ENCODE measurements at regions not wholly inside any gene's neighbourhood (a gene's known extent, or its start where the extent isn't known, plus 50 kb on each side); places are given as distances from the start of the nearest gene placed in this dataset.

- no peak overlapping the region for H3K27ac ChIP-seq (ENCODE audit: poor library complexity, severe bottlenecking)
- no peak overlapping the region for H3K4me3 ChIP-seq (ENCODE audit: severe bottlenecking)
- H3K27me3 ChIP-seq (ENCODE audit: insufficient read depth, poor library complexity, severe bottlenecking), result peaks cover 5% of the 10 kb centered on the region
- peaks cover 6% of the 10 kb centered on the region for H3K9me3 ChIP-seq (ENCODE audit: severe bottlenecking)
- no peak for DNase-seq (ENCODE audit: low spot score)
- no peaks in the 10 kb centered on the region for H3K36me3 ChIP-seq (ENCODE audit: low read depth)
- TF ChIP-seq CTCF (IDR thresholded peaks at IDR 0.05; ENCODE audit: poor library complexity, severe bottlenecking), result no peak
- ATAC-seq (ENCODE audit: low read depth), result no peak
- no peaks in the 10 kb centered on the region for H3K4me1 ChIP-seq (ENCODE audit: insufficient read depth, poor library complexity, severe bottlenecking)
Observed at GRCh38 chr18:11261486-11261885, 112.1 kb upstream of the PIEZO2 start.

- Histone ChIP-seq H3K4me1 (ENCODE audit: insufficient read depth, poor library complexity, severe bottlenecking) (no peaks in the 10 kb centered on the region), H3K9me3 (ENCODE audit: severe bottlenecking) (peaks cover 6% of the 10 kb centered on the region), H3K27me3 (ENCODE audit: insufficient read depth, poor library complexity, severe bottlenecking) (peaks cover 5% of the 10 kb centered on the region), H3K4me3 (ENCODE audit: severe bottlenecking) (no peak overlapping the region), H3K27ac (ENCODE audit: poor library complexity, severe bottlenecking) (no peak overlapping the region), H3K36me3 (ENCODE audit: low read depth) (no peaks in the 10 kb centered on the region)
- ATAC-seq (ENCODE audit: low read depth) (no peak), DNase-seq (ENCODE audit: low spot score) (no peak)
- no peak for TF ChIP-seq CTCF (IDR thresholded peaks at IDR 0.05; ENCODE audit: poor library complexity, severe bottlenecking)
Observed at GRCh38 chr18:11260961-11261461, 111.6 kb upstream of the PIEZO2 start.

- Histone ChIP-seq H3K36me3 (ENCODE audit: low read depth) (no peaks in the 10 kb centered on the region), H3K4me1 (ENCODE audit: insufficient read depth, poor library complexity, severe bottlenecking) (no peaks in the 10 kb centered on the region), H3K9me3 (ENCODE audit: severe bottlenecking) (peaks cover 6% of the 10 kb centered on the region), H3K4me3 (ENCODE audit: severe bottlenecking) (no peak overlapping the region), H3K27me3 (ENCODE audit: insufficient read depth, poor library complexity, severe bottlenecking) (peaks cover 2% of the 10 kb centered on the region), H3K27ac (ENCODE audit: poor library complexity, severe bottlenecking) (no peak overlapping the region)
- DNase-seq (ENCODE audit: low spot score) (no peak), ATAC-seq (ENCODE audit: low read depth) (no peak)
- no peak for TF ChIP-seq CTCF (IDR thresholded peaks at IDR 0.05; ENCODE audit: poor library complexity, severe bottlenecking)
Observed at GRCh38 chr18:11259469-11260150, 110.2 kb upstream of the PIEZO2 start.

GRCh38 chr18:11258039-11258610, 108.8 kb upstream of the PIEZO2 start:
- DNase-seq (ENCODE audit: low spot score) (no peak), ATAC-seq (ENCODE audit: low read depth) (no peak)
- Histone ChIP-seq H3K4me3 (ENCODE audit: severe bottlenecking) (no peak overlapping the region), H3K36me3 (ENCODE audit: low read depth) (no peaks in the 10 kb centered on the region), H3K9me3 (ENCODE audit: severe bottlenecking) (no peaks in the 10 kb centered on the region), H3K27me3 (ENCODE audit: insufficient read depth, poor library complexity, severe bottlenecking) (peaks cover 2% of the 10 kb centered on the region), H3K27ac (ENCODE audit: poor library complexity, severe bottlenecking) (no peak overlapping the region), H3K4me1 (ENCODE audit: insufficient read depth, poor library complexity, severe bottlenecking) (no peaks in the 10 kb centered on the region)
- no peak for TF ChIP-seq CTCF (IDR thresholded peaks at IDR 0.05; ENCODE audit: poor library complexity, severe bottlenecking)

- Histone ChIP-seq H3K4me3 (ENCODE audit: severe bottlenecking) (no peak overlapping the region), H3K9me3 (ENCODE audit: severe bottlenecking) (no peaks in the 10 kb centered on the region), H3K27me3 (ENCODE audit: insufficient read depth, poor library complexity, severe bottlenecking) (peaks cover 2% of the 10 kb centered on the region), H3K27ac (ENCODE audit: poor library complexity, severe bottlenecking) (no peak overlapping the region), H3K36me3 (ENCODE audit: low read depth) (no peaks in the 10 kb centered on the region), H3K4me1 (ENCODE audit: insufficient read depth, poor library complexity, severe bottlenecking) (no peaks in the 10 kb centered on the region)
- DNase-seq (ENCODE audit: low spot score) (no peak), ATAC-seq (ENCODE audit: low read depth) (no peak)
- TF ChIP-seq CTCF (IDR thresholded peaks at IDR 0.05; ENCODE audit: poor library complexity, severe bottlenecking), result no peak
Observed at GRCh38 chr18:11256251-11256650, 106.9 kb upstream of the PIEZO2 start.
